NCI-H1694 treated with DMSO at 0.1 percent for 48 hours (cell line): ENCODE measurements at regions not wholly inside any gene's neighbourhood (a gene's known extent, or its start where the extent isn't known, plus 50 kb on each side); places are given as distances from the start of the nearest gene placed in this dataset.

Experiments
- DNase-seq: peaks from one replicate; lab custom pipeline; 2025; lab: John Stamatoyannopoulos, UW

- DNase-seq, result no peak
Observed at GRCh38 chr5:97591781-97592180, 408.7 kb upstream of the RIOK2 start.

DNA sequence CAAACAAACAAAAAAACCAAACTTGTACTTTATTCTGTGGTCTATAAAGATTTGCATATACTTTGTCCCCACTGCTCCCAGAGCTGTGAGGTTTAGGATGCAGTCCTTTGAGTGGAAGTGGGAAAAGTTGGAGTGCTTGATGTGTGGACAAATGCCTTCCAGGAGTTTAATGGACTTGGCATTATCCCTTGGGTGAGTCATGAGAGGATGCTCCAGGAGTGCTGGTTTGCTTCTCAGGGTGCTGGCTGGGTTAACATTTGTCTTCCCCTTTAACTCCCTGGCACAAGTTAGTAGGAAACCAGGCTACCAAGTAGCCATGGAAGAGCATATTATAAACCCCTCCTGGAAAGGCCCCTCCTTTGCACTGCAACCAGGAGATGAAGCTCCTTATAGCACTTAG is 417.4 kb upstream of the RIOK2 start:
- DNase-seq, result no peak

- DNase-seq, result no peak
Observed at GRCh38 chr5:97601651-97602050, 418.6 kb upstream of the RIOK2 start.

DNA sequence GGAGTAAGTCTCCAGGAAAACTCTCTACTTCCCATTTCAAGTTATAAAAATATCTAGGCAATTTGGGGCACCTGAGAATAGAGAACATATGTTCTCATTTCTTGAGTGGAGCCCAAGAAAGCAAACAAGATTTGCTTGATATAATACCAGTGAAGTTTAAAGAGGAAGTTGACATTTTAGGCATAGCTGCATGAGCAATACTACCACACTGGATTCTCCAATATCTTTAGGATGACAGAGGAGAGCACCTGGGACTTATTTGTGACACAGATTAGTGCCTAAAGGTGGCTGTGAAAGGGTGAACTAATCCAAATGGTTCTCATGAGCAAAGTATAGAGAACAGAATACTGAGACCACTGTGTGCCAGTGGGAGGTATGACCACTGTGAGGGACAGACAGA is 423.5 kb upstream of the RIOK2 start:
- no peak for DNase-seq

DNA sequence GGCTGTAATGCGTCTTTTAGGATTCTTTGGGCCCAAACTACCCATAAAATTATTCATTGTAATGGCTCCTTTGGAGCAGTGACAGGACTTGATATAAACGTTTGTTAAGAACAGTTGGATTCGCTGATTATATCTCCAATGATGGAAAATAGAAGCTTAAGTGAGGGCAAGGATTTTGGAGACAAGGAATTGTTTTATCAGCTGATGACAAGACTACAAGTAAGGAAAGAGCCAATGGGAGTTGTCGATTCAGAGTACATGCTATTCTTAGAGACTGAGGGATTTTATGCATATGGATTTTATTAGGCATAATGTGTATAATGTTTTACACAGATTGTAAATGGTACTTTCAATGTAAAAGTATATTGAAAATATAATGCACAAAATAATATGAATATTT is 425.5 kb upstream of the RIOK2 start:
- no peak for DNase-seq

DNA sequence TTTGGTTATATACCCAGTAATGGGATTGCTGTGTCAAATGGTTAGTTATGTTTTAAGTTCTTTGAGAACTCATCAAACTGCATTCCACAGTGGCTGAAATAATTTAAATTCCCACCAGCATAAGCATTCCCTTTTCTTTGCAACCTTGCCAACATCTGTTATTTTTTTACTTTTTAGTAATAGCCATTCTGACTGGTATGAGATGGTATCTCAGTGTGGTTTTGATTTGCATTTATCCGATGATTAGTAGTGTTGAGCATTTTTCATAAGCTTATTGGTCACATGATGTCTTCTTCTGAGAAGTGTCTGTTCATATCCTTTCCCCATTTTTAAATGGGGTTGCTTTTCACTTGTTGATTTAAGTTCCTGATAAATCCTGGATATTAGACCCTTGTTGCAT is 435.7 kb upstream of the RIOK2 start:
- DNase-seq, result no peak

DNA sequence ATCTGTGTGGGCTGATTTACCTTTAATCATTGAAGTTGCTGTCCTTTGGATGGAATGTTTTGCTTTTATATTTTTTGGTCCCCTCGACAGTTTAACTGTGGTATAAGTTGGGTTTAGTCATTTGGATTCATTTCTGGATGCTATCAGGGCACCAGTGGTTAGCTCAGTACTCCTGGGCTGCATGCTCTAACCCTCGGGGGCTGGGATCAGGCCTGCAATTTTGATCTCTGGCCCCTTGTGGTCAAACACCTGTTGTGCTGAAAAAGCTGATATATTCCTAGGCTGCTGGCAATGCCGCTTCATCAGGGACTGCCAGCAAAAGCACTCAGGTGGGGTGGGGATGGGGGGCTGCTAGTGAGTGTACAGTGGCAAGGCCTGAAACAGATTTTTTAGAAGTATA is 440.4 kb upstream of the RIOK2 start:
- no peak for DNase-seq

DNA sequence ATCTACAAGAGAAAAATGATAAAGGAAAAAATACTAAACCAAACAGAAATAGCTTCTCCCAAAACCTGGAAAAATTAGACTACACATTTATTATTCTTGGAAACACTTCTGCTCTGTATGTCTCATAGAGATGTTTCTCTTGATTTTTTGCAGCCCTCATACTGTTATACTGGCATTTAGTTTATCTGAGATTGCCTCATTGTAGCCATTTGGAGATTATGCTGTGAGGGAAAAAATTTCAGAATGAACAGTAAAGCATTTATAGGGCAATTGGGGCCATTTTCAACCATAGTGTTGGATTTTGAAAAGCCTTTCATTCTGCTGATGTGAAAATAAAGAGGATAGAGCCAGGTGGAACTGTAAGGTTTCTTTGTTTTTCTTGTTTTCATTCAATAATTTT is 441.8 kb upstream of the RIOK2 start:
- no peak for DNase-seq

- no peak for DNase-seq
Observed at GRCh38 chr5:97627272-97627671, 444.2 kb upstream of the RIOK2 start.

DNA sequence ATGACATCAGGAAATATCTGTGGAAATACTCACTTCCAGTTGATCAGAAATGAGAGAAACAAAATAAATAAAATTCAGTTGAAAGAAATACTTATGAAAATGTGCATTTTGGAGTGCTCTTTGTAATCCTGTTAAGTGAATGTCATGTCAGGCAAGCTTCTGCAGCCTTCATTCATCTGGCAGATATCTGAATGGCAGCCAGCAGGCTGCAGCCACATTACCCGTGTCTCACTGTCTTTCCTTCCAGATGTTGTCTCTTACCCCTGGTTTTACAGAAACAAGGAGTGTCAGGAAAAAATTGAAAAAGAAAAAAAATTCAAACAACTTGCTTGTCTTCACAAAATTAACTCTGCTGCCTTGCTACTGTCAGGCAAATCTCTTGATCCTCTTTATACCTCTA is 445.0 kb upstream of the RIOK2 start:
- DNase-seq, result no peak

- DNase-seq, result no peak
Observed at GRCh38 chr5:97628807-97629206, 445.8 kb upstream of the RIOK2 start.

GRCh38 chr5:97629276-97629675 is 446.2 kb upstream of the RIOK2 start:
- DNase-seq, result no peak

GRCh38 chr5:97635553-97635952 is 452.5 kb upstream of the RIOK2 start:
- no peak for DNase-seq

- DNase-seq, result no peak
Observed at GRCh38 chr5:97636766-97637165, 453.7 kb upstream of the RIOK2 start.

- DNase-seq, result no peak
Observed at GRCh38 chr5:97641081-97641480, 458.0 kb upstream of the RIOK2 start.

- DNase-seq, result no peak
Observed at GRCh38 chr5:97644206-97644605, 461.2 kb upstream of the RIOK2 start.

DNA sequence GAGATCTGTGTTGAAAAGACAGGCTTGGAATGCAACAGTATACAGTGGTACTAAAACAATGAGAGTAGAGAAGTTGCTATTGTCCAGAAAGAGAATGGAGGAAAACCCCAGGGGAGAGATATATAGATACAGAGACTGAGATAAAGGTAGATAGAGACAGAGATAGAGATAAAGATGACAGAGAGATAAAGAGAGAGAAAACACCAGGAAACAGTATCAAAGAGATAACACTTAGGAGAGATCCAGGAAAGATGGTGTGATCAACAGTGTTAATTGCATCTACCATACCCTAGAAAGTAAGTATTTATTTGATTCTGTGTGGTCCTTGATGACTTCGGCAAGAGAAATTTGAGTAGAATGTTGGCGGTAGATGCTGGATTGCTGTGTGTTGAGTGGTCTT is 461.8 kb upstream of the RIOK2 start:
- DNase-seq, result no peak

DNA sequence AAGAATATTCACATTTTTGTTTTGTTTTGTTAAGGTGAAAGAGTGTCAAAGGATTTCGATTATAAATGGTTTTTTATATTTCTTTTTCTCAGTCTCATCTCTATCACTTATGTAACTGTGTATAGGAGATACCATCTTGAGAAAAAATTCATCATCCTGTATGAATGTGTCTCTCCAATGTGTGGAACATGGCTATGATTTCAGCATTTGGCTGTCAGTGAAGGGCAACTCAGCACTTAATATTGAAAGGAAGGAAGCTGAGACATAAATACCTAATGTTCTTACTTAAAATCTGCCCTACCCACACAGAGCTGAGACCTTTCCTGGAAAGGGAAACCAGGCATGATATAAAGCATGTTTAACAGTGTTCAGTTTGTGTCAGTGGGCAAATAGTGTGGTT is 474.2 kb upstream of the RIOK2 start:
- no peak for DNase-seq

GRCh38 chr5:97658116-97658900 is 475.3 kb upstream of the RIOK2 start:
- no peak for DNase-seq

DNA sequence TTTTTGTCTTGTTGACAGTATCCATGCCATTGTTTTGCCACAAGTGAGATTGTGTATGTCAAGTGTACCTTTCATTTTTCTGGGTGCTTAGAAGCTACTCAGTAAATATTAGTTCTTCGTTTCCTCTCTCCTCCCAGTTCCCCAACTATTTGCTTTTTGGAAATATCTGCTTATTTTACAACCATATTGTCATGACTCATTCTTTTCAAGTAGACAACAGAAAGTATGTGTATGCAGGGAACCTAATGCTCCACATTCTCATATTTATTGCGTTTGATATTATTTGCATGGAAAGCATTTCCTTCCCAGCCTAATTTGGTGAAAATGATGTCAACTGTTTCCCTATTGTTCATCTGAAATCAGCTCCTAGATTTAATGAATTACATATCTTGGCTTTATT is 483.7 kb upstream of the RIOK2 start:
- no peak for DNase-seq

DNA sequence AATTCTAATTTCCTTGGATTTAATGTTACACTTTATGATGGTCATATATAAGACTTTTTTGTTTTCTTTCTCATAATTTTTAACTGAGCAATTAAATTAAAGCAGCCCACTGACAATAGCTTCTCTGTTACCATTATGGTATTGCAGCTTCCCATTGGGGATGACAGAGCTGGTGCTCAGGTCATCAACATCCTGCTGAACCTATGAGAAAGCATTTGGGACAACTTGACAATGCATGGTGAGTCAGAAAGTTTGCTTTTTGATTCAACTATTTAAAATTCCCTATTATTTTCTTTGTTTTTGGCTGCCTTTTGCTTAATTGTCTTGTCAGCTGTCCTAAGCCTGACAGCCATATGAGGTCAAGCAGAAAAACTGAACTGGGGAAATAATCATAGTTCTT is 487.4 kb upstream of the RIOK2 start:
- DNase-seq, result no peak

DNA sequence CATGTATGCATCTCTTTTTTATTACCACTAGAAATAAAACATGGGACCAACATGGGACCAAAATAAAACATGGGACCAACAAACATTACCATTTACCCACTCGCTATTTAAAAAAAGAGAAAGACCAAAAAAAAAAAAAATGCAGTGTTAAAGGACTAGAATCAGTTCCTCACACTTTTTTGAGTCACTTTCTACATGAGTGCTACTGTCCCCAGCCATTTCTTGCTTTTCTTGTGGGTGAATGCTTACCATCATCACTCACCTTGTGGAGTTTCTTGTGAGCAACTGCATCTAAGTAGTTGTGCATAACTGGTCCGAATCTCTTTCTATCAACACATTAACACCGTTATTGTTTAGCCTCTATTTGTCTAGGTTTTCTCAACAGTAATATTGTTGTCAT is 493.6 kb upstream of the RIOK2 start:
- DNase-seq, result no peak

- DNase-seq, result no peak
Observed at GRCh38 chr5:97694091-97694490, 511.0 kb upstream of the RIOK2 start.

- no peak for DNase-seq
Observed at GRCh38 chr5:97714424-97714823, 531.4 kb upstream of the RIOK2 start.

DNA sequence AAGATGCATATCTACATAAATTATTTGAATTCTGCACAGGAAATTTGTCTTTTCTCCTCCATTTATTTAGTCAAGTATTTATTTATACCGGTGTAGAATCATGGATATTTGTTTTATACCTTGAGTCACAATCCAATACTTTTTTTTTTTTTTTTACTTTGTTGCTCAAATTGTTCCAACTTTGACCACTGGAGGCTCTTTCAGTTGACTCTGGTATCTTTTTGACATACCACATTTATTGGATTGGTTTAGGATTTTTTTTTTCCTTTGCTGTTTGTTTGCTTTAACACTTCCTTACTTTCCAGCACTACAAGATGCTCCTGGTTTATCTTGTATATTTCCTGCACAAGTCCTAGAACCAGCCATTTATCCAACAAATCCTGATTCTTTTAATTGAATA is 543.1 kb upstream of the RIOK2 start:
- DNase-seq, result no peak
